Keratinocyte (primary cell): ENCODE measurements at regions not wholly inside any gene's neighbourhood (a gene's known extent, or its start where the extent isn't known, plus 50 kb on each side); places are given as distances from the start of the nearest gene placed in this dataset.

ENCODE experiments used
- DNase-seq: peaks from one replicate; pipeline ENCODE4 v3.0.0-alpha.2; 2011; ENCODE audit warnings: low read depth, missing footprints, low spot score
- FAIRE-seq: peaks from 2 replicates; lab custom pipeline; 2011; peaks lifted over from hg19 to GRCh38; lab: Jason Lieb, UNC
- H2AFZ ChIP-seq: 2 replicates; pipeline ENCODE4 v1.6.0; 2012; ENCODE audit warnings: low read length, control low read depth, inconsistent platforms; ENCODE audit not compliant: control insufficient read depth
- H3K27ac ChIP-seq: 2 replicates; pipeline ENCODE4 v1.5.1; 2011; ENCODE audit warnings: low read length; ENCODE audit not compliant: control insufficient read depth, insufficient read depth
- H3K27me3 ChIP-seq: 3 replicates; pipeline ENCODE4 v1.6.0; 2011; ENCODE audit warnings: low read length; ENCODE audit not compliant: control insufficient read depth, insufficient read depth; ENCODE audit errors: extremely low read depth
- H3K36me3 ChIP-seq, 2 experiments: 2 replicates in 1 of 2; 3 replicates in 1 of 2; pipeline ENCODE4 v1.5.1; 2011; ENCODE audit warnings: low read length in 2 of 2, mild to moderate bottlenecking in 1 of 2; ENCODE audit not compliant: control insufficient read depth in 2 of 2, insufficient read depth in 2 of 2; ENCODE audit errors: extremely low read depth in 1 of 2
- H3K4me1 ChIP-seq: 3 replicates; pipeline ENCODE4 v1.5.1; 2011; ENCODE audit warnings: low read length; ENCODE audit not compliant: control insufficient read depth, insufficient read depth; ENCODE audit errors: extremely low read depth
- H3K4me2 ChIP-seq: 3 replicates; pipeline ENCODE4 v1.6.0; 2011; ENCODE audit warnings: low read depth, low read length; ENCODE audit not compliant: control insufficient read depth, insufficient read depth; ENCODE audit errors: extremely low read depth
- H3K4me3 ChIP-seq, 3 experiments: fragments of 200-600 bp in 1 of 3; sonication (generic) in 1 of 3; 2 replicates in 2 of 3; 3 replicates in 1 of 3; pipeline ENCODE4 v1.5.1; 2011 to 2016; ENCODE audit warnings: low read length in 3 of 3, mild to moderate bottlenecking in 3 of 3, control low read depth in 2 of 3, inconsistent platforms in 1 of 3, low read depth in 1 of 3, mixed read lengths in 1 of 3, mixed run types in 1 of 3, moderate library complexity in 1 of 3; ENCODE audit not compliant: control insufficient read depth in 2 of 3, insufficient read depth in 2 of 3; ENCODE audit errors: extremely low read depth in 1 of 3
- H3K79me2 ChIP-seq: 2 replicates; pipeline ENCODE4 v1.6.0; 2012; ENCODE audit warnings: low read length; ENCODE audit not compliant: control insufficient read depth, insufficient read depth
- H3K9ac ChIP-seq: 3 replicates; pipeline ENCODE4 v1.6.0; 2011; ENCODE audit warnings: low read length; ENCODE audit not compliant: control insufficient read depth, insufficient read depth; ENCODE audit errors: extremely low read depth
- H3K9me1 ChIP-seq: 3 replicates; pipeline ENCODE4 v1.6.0; 2011; ENCODE audit warnings: low read length; ENCODE audit not compliant: control insufficient read depth, insufficient read depth; ENCODE audit errors: extremely low read depth
- H3K9me3 ChIP-seq: 2 replicates; pipeline ENCODE4 v1.5.1; 2012; ENCODE audit warnings: low read depth, low read length; ENCODE audit not compliant: control insufficient read depth
- H4K20me1 ChIP-seq: 3 replicates; pipeline ENCODE4 v1.6.0; 2011; ENCODE audit warnings: low read length; ENCODE audit not compliant: control insufficient read depth, insufficient read depth; ENCODE audit errors: extremely low read depth
- EZH2 ChIP-seq: IDR thresholded peaks from one replicate; pipeline ENCODE4 v1.6.1; 2012; ENCODE audit warnings: inconsistent platforms, mild to moderate bottlenecking, low read length, moderate library complexity
- dilution Hi-C: fragments of 300-500 bp; cut with MboI; formaldehyde crosslinking; loops from one replicate; pipeline ENCODE4 v1.7.0; 2020; ENCODE audit warnings: low sequenced_read_pairs; ENCODE audit not compliant: extremely low pct_ligation_motif_present
- TF ChIP-seq, protein P1 (sequence below), 3 experiments: IDR thresholded peaks in 1 of 3; conservative IDR thresholded peaks in 1 of 3; optimal IDR thresholded peaks in 1 of 3; 2 replicates in 2 of 3; 3 replicates in 1 of 3; pipeline versions ENCODE3 to v1.5.1; 2011; ENCODE audit warnings: low read length in 3 of 3, mild to moderate bottlenecking in 3 of 3, moderate library complexity in 2 of 3, control low read depth in 1 of 3, inconsistent platforms in 1 of 3; ENCODE audit not compliant: insufficient read depth in 2 of 3; ENCODE audit errors: extremely low read depth in 1 of 3

DNA sequence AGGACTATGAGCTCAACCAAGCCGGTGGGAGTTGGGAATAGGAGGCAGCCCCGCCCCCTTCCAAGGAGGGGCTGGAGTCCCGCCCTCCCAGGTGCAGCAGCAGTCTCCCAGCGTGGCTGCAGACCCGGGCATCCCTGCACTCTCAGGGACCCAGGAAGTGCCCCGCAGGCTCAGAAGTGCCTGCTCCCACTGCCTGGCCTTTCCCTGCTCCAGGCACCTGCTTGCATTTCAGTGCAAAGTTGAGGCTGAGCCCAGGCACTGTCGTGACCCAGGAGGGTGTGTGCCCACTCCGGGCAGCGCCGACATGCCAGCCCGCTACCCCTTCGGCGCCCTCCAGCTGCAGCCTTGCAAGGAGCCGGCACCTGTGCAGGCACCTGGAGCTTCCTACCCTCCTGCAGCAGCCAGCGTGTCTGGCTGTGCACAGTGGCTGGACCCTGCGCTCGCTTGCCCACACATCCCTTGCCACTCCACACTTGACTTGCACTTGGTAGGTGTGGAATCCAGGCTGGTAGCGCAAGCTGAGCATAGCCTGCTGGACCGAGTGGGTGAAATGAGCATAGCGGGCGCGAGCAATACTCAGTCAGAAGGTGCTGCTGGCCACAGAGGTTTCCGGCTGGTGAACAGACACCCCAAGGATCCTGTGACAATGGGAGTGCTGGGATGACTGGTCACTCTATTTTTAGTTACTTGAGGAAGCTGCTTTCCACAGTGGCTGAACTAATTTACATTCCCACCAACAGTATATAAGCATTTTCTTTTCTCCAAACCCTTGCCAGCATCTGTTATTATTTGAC is 236.3 kb downstream of the PCDH10 start:
- FAIRE-seq: no peak
- no peaks in the 10 kb centered on the region for H3K4me1 ChIP-seq
- TF ChIP-seq EZH2: no peak
- TF ChIP-seq, protein P1, sequence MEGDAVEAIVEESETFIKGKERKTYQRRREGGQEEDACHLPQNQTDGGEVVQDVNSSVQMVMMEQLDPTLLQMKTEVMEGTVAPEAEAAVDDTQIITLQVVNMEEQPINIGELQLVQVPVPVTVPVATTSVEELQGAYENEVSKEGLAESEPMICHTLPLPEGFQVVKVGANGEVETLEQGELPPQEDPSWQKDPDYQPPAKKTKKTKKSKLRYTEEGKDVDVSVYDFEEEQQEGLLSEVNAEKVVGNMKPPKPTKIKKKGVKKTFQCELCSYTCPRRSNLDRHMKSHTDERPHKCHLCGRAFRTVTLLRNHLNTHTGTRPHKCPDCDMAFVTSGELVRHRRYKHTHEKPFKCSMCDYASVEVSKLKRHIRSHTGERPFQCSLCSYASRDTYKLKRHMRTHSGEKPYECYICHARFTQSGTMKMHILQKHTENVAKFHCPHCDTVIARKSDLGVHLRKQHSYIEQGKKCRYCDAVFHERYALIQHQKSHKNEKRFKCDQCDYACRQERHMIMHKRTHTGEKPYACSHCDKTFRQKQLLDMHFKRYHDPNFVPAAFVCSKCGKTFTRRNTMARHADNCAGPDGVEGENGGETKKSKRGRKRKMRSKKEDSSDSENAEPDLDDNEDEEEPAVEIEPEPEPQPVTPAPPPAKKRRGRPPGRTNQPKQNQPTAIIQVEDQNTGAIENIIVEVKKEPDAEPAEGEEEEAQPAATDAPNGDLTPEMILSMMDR (optimal IDR thresholded peaks at IDR 0.05 in 1 of 3, IDR thresholded peaks at IDR 0.05 in 1 of 3, conservative IDR thresholded peaks at IDR 0.05 in 1 of 3; ENCODE audit: extremely low read depth in 1 of 3, insufficient read depth in 2 of 3, low read length in 3 of 3): no peak
- H2AFZ ChIP-seq: no peak overlapping the region
- H3K9ac ChIP-seq: no peak overlapping the region
- no peaks in the 10 kb centered on the region for H3K36me3 ChIP-seq
- peaks cover 2% of the 10 kb centered on the region for H3K9me3 ChIP-seq
- H3K27me3 ChIP-seq: no peaks in the 10 kb centered on the region
- no peak overlapping the region for H3K27ac ChIP-seq
- no peak for DNase-seq
- H4K20me1 ChIP-seq: no peaks in the 10 kb centered on the region
- H3K4me3 ChIP-seq: no peak overlapping the region
- no peak overlapping the region for H3K4me2 ChIP-seq
- H3K79me2 ChIP-seq: no peaks in the 10 kb centered on the region
- dilution Hi-C loops: no loop called here
- H3K9me1 ChIP-seq: no peaks in the 10 kb centered on the region

DNA sequence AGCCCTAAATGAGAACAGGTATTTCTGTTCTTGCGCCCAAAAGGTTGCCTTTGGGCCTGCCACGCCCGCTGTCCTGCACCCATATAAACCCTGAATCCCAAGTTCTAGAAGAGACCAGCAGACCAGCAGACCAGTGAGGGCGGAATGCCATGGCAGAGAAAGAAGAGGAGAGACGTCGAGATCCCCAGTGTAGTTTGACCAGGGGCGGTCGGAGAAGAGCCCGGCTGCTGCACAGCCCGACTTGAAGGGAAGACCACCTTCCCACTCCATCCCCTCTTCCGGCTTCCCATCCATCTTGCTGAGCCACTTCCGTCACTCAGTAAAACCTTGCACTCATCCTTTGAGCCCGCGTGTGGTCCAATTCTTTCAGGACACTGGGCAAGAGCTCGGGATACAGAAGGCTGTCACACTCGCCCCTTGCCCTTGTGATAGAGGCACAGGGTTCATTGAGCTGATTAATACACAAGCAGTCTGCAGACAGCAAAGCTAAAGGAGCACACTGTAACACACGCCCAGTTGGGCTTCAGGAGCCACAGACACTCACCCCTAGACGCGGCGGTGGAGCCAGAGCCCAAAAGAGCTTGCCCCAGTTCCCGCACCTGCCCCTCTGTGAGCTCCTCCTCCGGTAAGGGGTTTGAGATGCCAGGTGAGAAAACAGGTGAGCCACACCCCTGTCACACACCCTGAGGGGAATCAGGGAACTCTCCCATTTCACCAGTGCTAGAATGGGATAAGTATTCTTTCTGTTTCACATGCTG is 230.8 kb downstream of the PCDH10 start:
- no peak overlapping the region for H3K4me2 ChIP-seq
- H3K4me3 ChIP-seq: no peak overlapping the region
- H3K9me3 ChIP-seq: no peaks in the 10 kb centered on the region
- H3K9me1 ChIP-seq: no peaks in the 10 kb centered on the region
- FAIRE-seq (no peak), DNase-seq (no peak)
- H2AFZ ChIP-seq: no peak overlapping the region
- H3K9ac ChIP-seq: no peak overlapping the region
- H3K27me3 ChIP-seq: no peaks in the 10 kb centered on the region
- dilution Hi-C loops: no loop called here
- H3K4me1 ChIP-seq: no peaks in the 10 kb centered on the region
- no peaks in the 10 kb centered on the region for H4K20me1 ChIP-seq
- no peak overlapping the region for H3K27ac ChIP-seq
- H3K36me3 ChIP-seq: no peaks in the 10 kb centered on the region
- no peaks in the 10 kb centered on the region for H3K79me2 ChIP-seq
- TF ChIP-seq, protein P1 (optimal IDR thresholded peaks at IDR 0.05 in 1 of 3, IDR thresholded peaks at IDR 0.05 in 1 of 3, conservative IDR thresholded peaks at IDR 0.05 in 1 of 3; ENCODE audit: extremely low read depth in 1 of 3, insufficient read depth in 2 of 3, low read length in 3 of 3): no peak
- TF ChIP-seq EZH2: no peak
